GM23338 (cell line): ENCODE measurements at regions not wholly inside any gene's neighbourhood (a gene's known extent, or its start where the extent isn't known, plus 50 kb on each side); places are given as distances from the start of the nearest gene placed in this dataset.

Experiments
- ATAC-seq: fragments of 200-7000 bp; cut with Tn5 transposase; 3 replicates; pipeline ENCODE4 v1.9.1; 2020
- DNase-seq: peaks from one replicate; pipeline ENCODE4 v3.0.0-alpha.2; 2015; ENCODE audit warnings: low spot score
- H2AFZ ChIP-seq: fragments of 200-600 bp; sonication (generic); 2 replicates; pipeline ENCODE4 v1.8.0; 2016; ENCODE audit warnings: antibody characterized with exemption, mild to moderate bottlenecking, moderate library complexity
- H3F3A ChIP-seq: fragments of 200-600 bp; sonication (generic); replicated peaks from 2 replicates; pipeline ENCODE4 v1.8.0; 2017; ENCODE audit warnings: antibody characterized with exemption, mixed run types, low read depth
- H3K27ac ChIP-seq: fragments of 200-600 bp; sonication (generic); 2 replicates; pipeline ENCODE4 v1.6.1; 2016; ENCODE audit warnings: low read depth
- H3K27me3 ChIP-seq: fragments of 200-600 bp; sonication (generic); 2 replicates; pipeline ENCODE4 v1.8.0; 2016; ENCODE audit warnings: mild to moderate bottlenecking, mixed run types, moderate library complexity; ENCODE audit not compliant: insufficient read depth
- H3K36me3 ChIP-seq: fragments of 200-600 bp; sonication (generic); 2 replicates; pipeline ENCODE4 v1.8.0; 2016; ENCODE audit warnings: mild to moderate bottlenecking; ENCODE audit not compliant: insufficient read depth
- H3K4me1 ChIP-seq: fragments of 200-600 bp; sonication (generic); 2 replicates; pipeline ENCODE4 v1.8.0; 2016; ENCODE audit warnings: mild to moderate bottlenecking, moderate library complexity; ENCODE audit not compliant: insufficient read depth
- H3K4me2 ChIP-seq: fragments of 200-600 bp; sonication (generic); 2 replicates; pipeline ENCODE4 v1.7.1; 2017; ENCODE audit warnings: mixed run types
- H3K4me3 ChIP-seq: fragments of 200-600 bp; sonication (generic); 2 replicates; pipeline ENCODE4 v1.6.1; 2016; ENCODE audit warnings: mixed run types
- H3K79me2 ChIP-seq: fragments of 200-600 bp; sonication (generic); replicated peaks from 2 replicates; pipeline ENCODE4 v1.8.0; 2017; ENCODE audit warnings: mild to moderate bottlenecking; ENCODE audit not compliant: insufficient read depth
- H3K9me2 ChIP-seq: fragments of 200-600 bp; sonication (generic); 2 replicates; pipeline ENCODE4 v1.8.0; 2017; ENCODE audit not compliant: insufficient read depth
- H4K20me1 ChIP-seq: fragments of 200-600 bp; sonication (generic); replicated peaks from 2 replicates; pipeline ENCODE4 v1.8.0; 2017; ENCODE audit warnings: mild to moderate bottlenecking; ENCODE audit not compliant: insufficient read depth
- H3K27ac Mint-ChIP-seq: 2 replicates; pipeline ENCODE4 v1.8.0; 2020; ENCODE audit warnings: inconsistent platforms, mild to moderate bottlenecking, moderate library complexity, mixed read lengths
- H3K27me3 Mint-ChIP-seq: 3 replicates; pipeline ENCODE4 v1.8.0; 2022; ENCODE audit warnings: low read depth, mild to moderate bottlenecking, moderate library complexity, mixed read lengths, inconsistent platforms; ENCODE audit not compliant: insufficient read depth, poor library complexity
- H3K36me3 Mint-ChIP-seq: 3 replicates; pipeline ENCODE4 v1.8.0; 2021; ENCODE audit warnings: low read depth, mild to moderate bottlenecking, inconsistent platforms, moderate library complexity, mixed read lengths
- H3K4me1 Mint-ChIP-seq: 3 replicates; pipeline ENCODE4 v1.8.0; 2020; ENCODE audit warnings: mild to moderate bottlenecking, inconsistent platforms, mixed read lengths
- H3K4me3 Mint-ChIP-seq: 3 replicates; pipeline ENCODE4 v1.8.0; 2021; ENCODE audit warnings: moderate library complexity, mild to moderate bottlenecking, inconsistent platforms, mixed read lengths
- H3K9me3 Mint-ChIP-seq: 3 replicates; pipeline ENCODE4 v1.8.0; 2020; ENCODE audit warnings: moderate library complexity, mild to moderate bottlenecking, inconsistent platforms, mixed read lengths
- CREB1 ChIP-seq: fragments of 250-450 bp; sonication (Bioruptor Pico); IDR thresholded peaks from 2 replicates; pipeline ENCODE4 v1.5.0; 2020; ENCODE audit warnings: low read depth, mild to moderate bottlenecking, moderate library complexity
- EZH2 ChIP-seq: fragments of 200-600 bp; sonication (generic); IDR thresholded peaks from one replicate; pipeline ENCODE4 v1.8.0; 2017; ENCODE audit warnings: antibody characterized with exemption, mild to moderate bottlenecking, low read depth; ENCODE audit not compliant: unreplicated experiment
- EZH2phosphoT487 ChIP-seq: fragments of 200-600 bp; sonication (generic); IDR thresholded peaks from one replicate; pipeline ENCODE4 v1.8.1; 2018; ENCODE audit warnings: antibody characterized with exemption; ENCODE audit not compliant: unreplicated experiment
- JUNB ChIP-seq: IDR thresholded peaks from one replicate; pipeline ENCODE4 v1.6.1; 2016; ENCODE audit warnings: antibody characterized with exemption; ENCODE audit not compliant: unreplicated experiment
- NANOG ChIP-seq: IDR thresholded peaks from 2 replicates; pipeline ENCODE4 v1.6.1; 2016; ENCODE audit warnings: antibody characterized with exemption, borderline replicate concordance
- POLR2AphosphoS5 ChIP-seq: IDR thresholded peaks from 2 replicates; pipeline ENCODE4 v1.6.1; 2016; ENCODE audit warnings: antibody characterized with exemption, low read depth
- STAT1 ChIP-seq: IDR thresholded peaks from one replicate; pipeline ENCODE4 v1.6.1; 2016; ENCODE audit warnings: antibody characterized with exemption; ENCODE audit not compliant: unreplicated experiment
- ZNF114 ChIP-seq: fragments of 250-450 bp; sonication (Bioruptor Pico); IDR thresholded peaks from 2 replicates; pipeline ENCODE4 v1.5.0; 2020; ENCODE audit warnings: mild to moderate bottlenecking, moderate library complexity
- ZNF331 ChIP-seq: fragments of 250-450 bp; sonication (Bioruptor Pico); IDR thresholded peaks from 2 replicates; pipeline ENCODE4 v1.5.0; 2020; ENCODE audit warnings: low read depth, mild to moderate bottlenecking, moderate library complexity
- ZNF462 ChIP-seq: fragments of 250-450 bp; sonication (Bioruptor Pico); IDR thresholded peaks from 2 replicates; pipeline ENCODE4 v1.5.0; 2020; ENCODE audit warnings: mild to moderate bottlenecking, moderate library complexity
- TF ChIP-seq, protein P1 (sequence below): IDR thresholded peaks from 2 replicates; pipeline ENCODE4 v1.6.1; 2016; ENCODE audit warnings: antibody characterized with exemption
- TF ChIP-seq, protein P2 (sequence below): IDR thresholded peaks from one replicate; pipeline ENCODE4 v1.6.1; 2018; ENCODE audit warnings: antibody characterized with exemption; ENCODE audit not compliant: unreplicated experiment
- TF ChIP-seq, protein P3 (sequence below), 2 experiments: fragments of 200-600 bp in 1 of 2; sonication (generic) in 1 of 2; conservative IDR thresholded peaks; 2 replicates each; pipeline versions ENCODE4 v1.5.1 to v1.6.1; 2016 to 2017; ENCODE audit warnings: antibody characterized with exemption in 2 of 2, low read depth in 2 of 2, mild to moderate bottlenecking in 2 of 2, moderate library complexity in 1 of 2

DNA sequence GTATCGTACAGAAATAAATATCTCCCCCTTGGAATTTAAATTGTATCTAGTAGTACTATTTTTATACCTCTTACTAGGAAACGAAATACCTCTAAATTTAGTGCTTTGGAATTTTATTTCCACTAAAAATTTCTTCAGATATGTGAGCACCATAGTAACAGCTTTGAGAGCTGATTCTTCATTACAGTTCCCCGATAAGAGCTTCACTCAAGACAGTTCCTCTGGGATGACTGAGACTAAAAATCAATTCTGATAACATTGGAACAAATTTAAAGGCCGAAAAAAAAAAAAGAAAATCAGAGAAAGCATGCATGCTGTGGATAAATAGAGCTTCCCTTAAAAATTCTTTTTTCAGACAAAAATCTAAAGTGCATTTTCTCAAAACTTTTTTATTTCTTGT lies 68.5 kb upstream of the MEF2C start:
- Histone ChIP-seq H3K4me1 (peaks cover 38% of the 10 kb centered on the region), H3K4me3 (no peak overlapping the region), H3K36me3 (no peaks in the 10 kb centered on the region), H4K20me1 (no peaks in the 10 kb centered on the region), H3K27ac (no peak overlapping the region), H3K9me2 (no peaks in the 10 kb centered on the region), H3K4me2 (no peak overlapping the region), H2AFZ (no peak overlapping the region), H3K27me3 (no peaks in the 10 kb centered on the region), H3K79me2 (no peaks in the 10 kb centered on the region), H3F3A (no peaks in the 10 kb centered on the region)
- no peak overlapping the region for H3K4me3 Mint-ChIP-seq
- peaks cover 41% of the 10 kb centered on the region for H3K4me1 Mint-ChIP-seq
- H3K27ac Mint-ChIP-seq: no peak overlapping the region
- no peak for ATAC-seq
- no peak for TF ChIP-seq ZNF114 (CRISPR knock-in tag)
- no peak for TF ChIP-seq JUNB
- TF ChIP-seq, protein P1, sequence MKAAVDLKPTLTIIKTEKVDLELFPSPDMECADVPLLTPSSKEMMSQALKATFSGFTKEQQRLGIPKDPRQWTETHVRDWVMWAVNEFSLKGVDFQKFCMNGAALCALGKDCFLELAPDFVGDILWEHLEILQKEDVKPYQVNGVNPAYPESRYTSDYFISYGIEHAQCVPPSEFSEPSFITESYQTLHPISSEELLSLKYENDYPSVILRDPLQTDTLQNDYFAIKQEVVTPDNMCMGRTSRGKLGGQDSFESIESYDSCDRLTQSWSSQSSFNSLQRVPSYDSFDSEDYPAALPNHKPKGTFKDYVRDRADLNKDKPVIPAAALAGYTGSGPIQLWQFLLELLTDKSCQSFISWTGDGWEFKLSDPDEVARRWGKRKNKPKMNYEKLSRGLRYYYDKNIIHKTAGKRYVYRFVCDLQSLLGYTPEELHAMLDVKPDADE: no peak
- TF ChIP-seq STAT1: no peak
- TF ChIP-seq, protein P2, sequence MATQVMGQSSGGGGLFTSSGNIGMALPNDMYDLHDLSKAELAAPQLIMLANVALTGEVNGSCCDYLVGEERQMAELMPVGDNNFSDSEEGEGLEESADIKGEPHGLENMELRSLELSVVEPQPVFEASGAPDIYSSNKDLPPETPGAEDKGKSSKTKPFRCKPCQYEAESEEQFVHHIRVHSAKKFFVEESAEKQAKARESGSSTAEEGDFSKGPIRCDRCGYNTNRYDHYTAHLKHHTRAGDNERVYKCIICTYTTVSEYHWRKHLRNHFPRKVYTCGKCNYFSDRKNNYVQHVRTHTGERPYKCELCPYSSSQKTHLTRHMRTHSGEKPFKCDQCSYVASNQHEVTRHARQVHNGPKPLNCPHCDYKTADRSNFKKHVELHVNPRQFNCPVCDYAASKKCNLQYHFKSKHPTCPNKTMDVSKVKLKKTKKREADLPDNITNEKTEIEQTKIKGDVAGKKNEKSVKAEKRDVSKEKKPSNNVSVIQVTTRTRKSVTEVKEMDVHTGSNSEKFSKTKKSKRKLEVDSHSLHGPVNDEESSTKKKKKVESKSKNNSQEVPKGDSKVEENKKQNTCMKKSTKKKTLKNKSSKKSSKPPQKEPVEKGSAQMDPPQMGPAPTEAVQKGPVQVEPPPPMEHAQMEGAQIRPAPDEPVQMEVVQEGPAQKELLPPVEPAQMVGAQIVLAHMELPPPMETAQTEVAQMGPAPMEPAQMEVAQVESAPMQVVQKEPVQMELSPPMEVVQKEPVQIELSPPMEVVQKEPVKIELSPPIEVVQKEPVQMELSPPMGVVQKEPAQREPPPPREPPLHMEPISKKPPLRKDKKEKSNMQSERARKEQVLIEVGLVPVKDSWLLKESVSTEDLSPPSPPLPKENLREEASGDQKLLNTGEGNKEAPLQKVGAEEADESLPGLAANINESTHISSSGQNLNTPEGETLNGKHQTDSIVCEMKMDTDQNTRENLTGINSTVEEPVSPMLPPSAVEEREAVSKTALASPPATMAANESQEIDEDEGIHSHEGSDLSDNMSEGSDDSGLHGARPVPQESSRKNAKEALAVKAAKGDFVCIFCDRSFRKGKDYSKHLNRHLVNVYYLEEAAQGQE: no peak
- no peak for TF ChIP-seq ZNF462 (CRISPR knock-in tag)
- no peak for TF ChIP-seq EZH2phosphoT487
- no peak for TF ChIP-seq EZH2
- no peak for TF ChIP-seq POLR2AphosphoS5
- no peak for TF ChIP-seq ZNF331 (CRISPR knock-in tag)
- no peak for TF ChIP-seq CREB1
- TF ChIP-seq NANOG: no peak
- TF ChIP-seq, protein P3, sequence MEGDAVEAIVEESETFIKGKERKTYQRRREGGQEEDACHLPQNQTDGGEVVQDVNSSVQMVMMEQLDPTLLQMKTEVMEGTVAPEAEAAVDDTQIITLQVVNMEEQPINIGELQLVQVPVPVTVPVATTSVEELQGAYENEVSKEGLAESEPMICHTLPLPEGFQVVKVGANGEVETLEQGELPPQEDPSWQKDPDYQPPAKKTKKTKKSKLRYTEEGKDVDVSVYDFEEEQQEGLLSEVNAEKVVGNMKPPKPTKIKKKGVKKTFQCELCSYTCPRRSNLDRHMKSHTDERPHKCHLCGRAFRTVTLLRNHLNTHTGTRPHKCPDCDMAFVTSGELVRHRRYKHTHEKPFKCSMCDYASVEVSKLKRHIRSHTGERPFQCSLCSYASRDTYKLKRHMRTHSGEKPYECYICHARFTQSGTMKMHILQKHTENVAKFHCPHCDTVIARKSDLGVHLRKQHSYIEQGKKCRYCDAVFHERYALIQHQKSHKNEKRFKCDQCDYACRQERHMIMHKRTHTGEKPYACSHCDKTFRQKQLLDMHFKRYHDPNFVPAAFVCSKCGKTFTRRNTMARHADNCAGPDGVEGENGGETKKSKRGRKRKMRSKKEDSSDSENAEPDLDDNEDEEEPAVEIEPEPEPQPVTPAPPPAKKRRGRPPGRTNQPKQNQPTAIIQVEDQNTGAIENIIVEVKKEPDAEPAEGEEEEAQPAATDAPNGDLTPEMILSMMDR (conservative IDR thresholded peaks at IDR 0.05; ENCODE audit: low read depth in 2 of 2): no peak
- no peaks in the 10 kb centered on the region for H3K36me3 Mint-ChIP-seq
- DNase-seq: no peak
- peaks cover 2% of the 10 kb centered on the region for H3K27me3 Mint-ChIP-seq
- no peaks in the 10 kb centered on the region for H3K9me3 Mint-ChIP-seq
